H9 (cell line): ENCODE measurements at regions not wholly inside any gene's neighbourhood (a gene's known extent, or its start where the extent isn't known, plus 50 kb on each side); places are given as distances from the start of the nearest gene placed in this dataset.

Experiments
- DNase-seq: peaks from one replicate; pipeline ENCODE4 v3.0.0-alpha.2; 2017
- H2AFZ ChIP-seq: one replicate; pipeline ENCODE4 v1.6.1; 2013; ENCODE audit warnings: mild to moderate bottlenecking, low read length, control low read depth, moderate library complexity
- H2AK5ac ChIP-seq: 2 replicates; pipeline ENCODE4 v1.6.1; 2013; ENCODE audit warnings: low read length, control low read depth, mixed read lengths; ENCODE audit not compliant: insufficient read length
- H2BK120ac ChIP-seq: one replicate; pipeline ENCODE4 v1.6.1; 2013; ENCODE audit warnings: low read depth, mild to moderate bottlenecking, low read length, control low read depth, inconsistent platforms; ENCODE audit not compliant: poor library complexity, severe bottlenecking
- H2BK12ac ChIP-seq: 2 replicates; pipeline ENCODE4 v1.6.1; 2013; ENCODE audit warnings: low read length, control low read depth, mixed read lengths, low read depth; ENCODE audit not compliant: insufficient read length
- H2BK15ac ChIP-seq: 2 replicates; pipeline ENCODE4 v1.6.1; 2013; ENCODE audit warnings: low read depth, low read length, control low read depth
- H2BK20ac ChIP-seq: one replicate; pipeline ENCODE4 v1.6.1; 2013; ENCODE audit warnings: low read depth, mild to moderate bottlenecking, low read length, control low read depth, inconsistent platforms; ENCODE audit not compliant: poor library complexity, severe bottlenecking
- H2BK5ac ChIP-seq: 2 replicates; pipeline ENCODE4 v1.6.1; 2013; ENCODE audit warnings: low read length, control low read depth, mixed read lengths; ENCODE audit not compliant: insufficient read length
- H3K14ac ChIP-seq: 2 replicates; pipeline ENCODE4 v1.6.1; 2013; ENCODE audit warnings: low read length, control low read depth; ENCODE audit not compliant: insufficient read depth
- H3K18ac ChIP-seq: 2 replicates; pipeline ENCODE4 v1.6.1; 2013; ENCODE audit warnings: low read depth, mild to moderate bottlenecking, mixed read lengths, low read length, control low read depth; ENCODE audit not compliant: insufficient read length
- H3K23ac ChIP-seq: 2 replicates; pipeline ENCODE4 v1.6.1; 2013; ENCODE audit warnings: low read length, control low read depth, mixed read lengths, low read depth; ENCODE audit not compliant: insufficient read length
- H3K23me2 ChIP-seq: 2 replicates; pipeline ENCODE4 v1.6.1; 2013; ENCODE audit warnings: low read depth, mild to moderate bottlenecking, mixed read lengths, low read length, control low read depth; ENCODE audit not compliant: insufficient read length, poor library complexity, severe bottlenecking
- H3K27ac ChIP-seq: 2 replicates; pipeline ENCODE4 v1.5.1; 2013; ENCODE audit warnings: low read length, control low read depth, mixed read lengths, low read depth; ENCODE audit not compliant: insufficient read length
- H3K27me3 ChIP-seq: 2 replicates; pipeline ENCODE4 v1.6.1; 2013; ENCODE audit warnings: low read length, control low read depth, inconsistent platforms; ENCODE audit not compliant: insufficient read depth
- H3K4ac ChIP-seq: 2 replicates; pipeline ENCODE4 v1.6.1; 2013; ENCODE audit warnings: low read depth, mild to moderate bottlenecking, control low read depth, inconsistent platforms, low read length, moderate library complexity
- H3K4me1 ChIP-seq: 2 replicates; pipeline ENCODE4 v1.6.1; 2013; ENCODE audit warnings: low read length, control low read depth, inconsistent platforms; ENCODE audit not compliant: insufficient read depth
- H3K4me2 ChIP-seq: 2 replicates; pipeline ENCODE4 v1.6.1; 2013; ENCODE audit warnings: low read length, control low read depth, mixed read lengths; ENCODE audit not compliant: insufficient read length, insufficient read depth
- H3K56ac ChIP-seq: 2 replicates; pipeline ENCODE4 v1.6.1; 2013; ENCODE audit warnings: low read depth, mild to moderate bottlenecking, mixed read lengths, low read length, control low read depth; ENCODE audit not compliant: insufficient read length
- H3K79me1 ChIP-seq: 2 replicates; pipeline ENCODE4 v1.6.1; 2013; ENCODE audit warnings: low read depth, mild to moderate bottlenecking, moderate library complexity, low read length, control low read depth, inconsistent platforms; ENCODE audit not compliant: insufficient read depth, poor library complexity, severe bottlenecking
- H3K79me2 ChIP-seq: 2 replicates; pipeline ENCODE4 v1.6.1; 2013; ENCODE audit warnings: low read length, control low read depth, inconsistent platforms; ENCODE audit not compliant: insufficient read depth
- H3K9ac ChIP-seq: 2 replicates; pipeline ENCODE4 v1.6.1; 2013; ENCODE audit warnings: low read length, control low read depth, mixed read lengths; ENCODE audit not compliant: insufficient read length; ENCODE audit errors: extremely low read depth
- H3K9me3 ChIP-seq: one replicate; pipeline ENCODE4 v1.6.1; 2013; ENCODE audit warnings: low read depth, low read length, inconsistent platforms; ENCODE audit not compliant: control insufficient read depth
- H3T11ph ChIP-seq: one replicate; pipeline ENCODE4 v1.6.1; 2013; ENCODE audit warnings: mild to moderate bottlenecking, low read length, control low read depth, inconsistent platforms
- H4K20me1 ChIP-seq: one replicate; pipeline ENCODE4 v1.6.1; 2013; ENCODE audit not compliant: control insufficient read depth, insufficient read length, insufficient read depth
- H4K5ac ChIP-seq: 2 replicates; pipeline ENCODE4 v1.6.1; 2013; ENCODE audit warnings: low read depth, mild to moderate bottlenecking, mixed read lengths, low read length, control low read depth; ENCODE audit not compliant: insufficient read length
- H4K8ac ChIP-seq: replicated peaks from 2 replicates; pipeline ENCODE4 v1.6.1; 2013; ENCODE audit warnings: low read length, control low read depth, mixed read lengths, low read depth; ENCODE audit not compliant: insufficient read length
- H4K91ac ChIP-seq: 2 replicates; pipeline ENCODE4 v1.6.1; 2013; ENCODE audit warnings: low read depth, mild to moderate bottlenecking, moderate library complexity, mixed read lengths, low read length, control low read depth; ENCODE audit not compliant: insufficient read length
- H3K27ac Mint-ChIP-seq, 3 experiments: 2 replicates in 2 of 3; 3 replicates in 1 of 3; pipeline ENCODE4 v1.8.0; 2020 to 2021; ENCODE audit warnings: mixed read lengths in 3 of 3, mild to moderate bottlenecking in 1 of 3, moderate library complexity in 1 of 3
- H3K27me3 Mint-ChIP-seq: 2 replicates; pipeline ENCODE4 v1.8.0; 2021; ENCODE audit warnings: low read depth, mild to moderate bottlenecking, moderate library complexity, mixed read lengths
- H3K36me3 Mint-ChIP-seq, 3 experiments: 2 replicates in 2 of 3; 3 replicates in 1 of 3; pipeline ENCODE4 v1.8.0; 2020 to 2021; ENCODE audit warnings: low read depth in 3 of 3, mixed read lengths in 3 of 3; ENCODE audit not compliant: insufficient read depth in 1 of 3
- H3K4me1 Mint-ChIP-seq, 2 experiments: 2 replicates each; pipeline ENCODE4 v1.8.0; 2020; ENCODE audit warnings: mixed read lengths in 2 of 2
- H3K4me3 Mint-ChIP-seq, 2 experiments: 2 replicates in 1 of 2; 3 replicates in 1 of 2; pipeline ENCODE4 v1.8.0; 2020 to 2021; ENCODE audit warnings: mild to moderate bottlenecking in 2 of 2, mixed read lengths in 2 of 2, moderate library complexity in 1 of 2
- H3K9me3 Mint-ChIP-seq, 2 experiments: 2 replicates in 1 of 2; 3 replicates in 1 of 2; pipeline ENCODE4 v1.8.0; 2020; ENCODE audit warnings: mild to moderate bottlenecking in 2 of 2, mixed read lengths in 2 of 2, moderate library complexity in 1 of 2
- WGBS: extraction: QIAGEN DNeasy Blood & Tissue Kit; methylation state at CpG from one replicate; pipeline ENCODE4 v1.1.7; 2013; ENCODE audit warnings: missing lambda C conversion rate, low lambda C conversion rate, mixed read lengths; ENCODE audit not compliant: insufficient read length; ENCODE audit errors: extremely low coverage; 5-methylcytosine and 5-hydroxymethylcytosine counted together
- TF ChIP-seq, protein P1 (sequence below): fragments of 200-600 bp; sonication (generic); conservative IDR thresholded peaks from 3 replicates; pipeline ENCODE4 v1.8.0; 2021; ENCODE audit warnings: antibody characterized with exemption, mild to moderate bottlenecking

GRCh38 chr4:180031330-180031729, 2211.9 kb upstream of the TENM3 start:
- H3K4ac ChIP-seq = no peak overlapping the region
- no peak overlapping the region for H3K4me3 Mint-ChIP-seq

More at GRCh38 chr4:180031330-180031729, 2211.9 kb upstream of the TENM3 start:
- H2BK15ac ChIP-seq = no peak overlapping the region
- H2AK5ac ChIP-seq = no peak overlapping the region
- Mint-ChIP-seq H3K4me1 (no peaks in the 10 kb centered on the region), H3K27ac (no peak overlapping the region), H3K27me3 (no peaks in the 10 kb centered on the region; the same call in 1 of the 2 replicates), H3K36me3 (no peaks in the 10 kb centered on the region), H3K9me3 (no peaks in the 10 kb centered on the region)
- no CpG with 5 or more reads among the region's 1 CpG for WGBS
- no peak overlapping the region for H2BK120ac ChIP-seq
- H2AFZ ChIP-seq = no peak overlapping the region
- no peak overlapping the region for H3K4me2 ChIP-seq
- TF ChIP-seq, protein P1, sequence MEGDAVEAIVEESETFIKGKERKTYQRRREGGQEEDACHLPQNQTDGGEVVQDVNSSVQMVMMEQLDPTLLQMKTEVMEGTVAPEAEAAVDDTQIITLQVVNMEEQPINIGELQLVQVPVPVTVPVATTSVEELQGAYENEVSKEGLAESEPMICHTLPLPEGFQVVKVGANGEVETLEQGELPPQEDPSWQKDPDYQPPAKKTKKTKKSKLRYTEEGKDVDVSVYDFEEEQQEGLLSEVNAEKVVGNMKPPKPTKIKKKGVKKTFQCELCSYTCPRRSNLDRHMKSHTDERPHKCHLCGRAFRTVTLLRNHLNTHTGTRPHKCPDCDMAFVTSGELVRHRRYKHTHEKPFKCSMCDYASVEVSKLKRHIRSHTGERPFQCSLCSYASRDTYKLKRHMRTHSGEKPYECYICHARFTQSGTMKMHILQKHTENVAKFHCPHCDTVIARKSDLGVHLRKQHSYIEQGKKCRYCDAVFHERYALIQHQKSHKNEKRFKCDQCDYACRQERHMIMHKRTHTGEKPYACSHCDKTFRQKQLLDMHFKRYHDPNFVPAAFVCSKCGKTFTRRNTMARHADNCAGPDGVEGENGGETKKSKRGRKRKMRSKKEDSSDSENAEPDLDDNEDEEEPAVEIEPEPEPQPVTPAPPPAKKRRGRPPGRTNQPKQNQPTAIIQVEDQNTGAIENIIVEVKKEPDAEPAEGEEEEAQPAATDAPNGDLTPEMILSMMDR = no peak
- H3K9me3 ChIP-seq = no peaks in the 10 kb centered on the region
- no peak overlapping the region for H4K91ac ChIP-seq
- no peak overlapping the region for H3K18ac ChIP-seq
- H3K79me1 ChIP-seq = no peaks in the 10 kb centered on the region
- no peaks in the 10 kb centered on the region for H4K20me1 ChIP-seq
- H3K23me2 ChIP-seq = no peaks in the 10 kb centered on the region
- no peak overlapping the region for H4K8ac ChIP-seq
- H3K4me1 ChIP-seq = no peaks in the 10 kb centered on the region
- H3K23ac ChIP-seq = no peak overlapping the region
- H2BK20ac ChIP-seq = no peak overlapping the region
- no peak overlapping the region for H3K14ac ChIP-seq
- no peaks in the 10 kb centered on the region for H3K27me3 ChIP-seq
- H3K9ac ChIP-seq = no peak overlapping the region
- H3K79me2 ChIP-seq = no peaks in the 10 kb centered on the region
- no peak overlapping the region for H3K27ac ChIP-seq
- H3K56ac ChIP-seq = no peak overlapping the region
- H3T11ph ChIP-seq = no peak overlapping the region
- H2BK12ac ChIP-seq = no peak overlapping the region
- H4K5ac ChIP-seq = no peak overlapping the region
- DNase-seq = no peak
- no peak overlapping the region for H2BK5ac ChIP-seq
